ENCODE measurements at regions not wholly inside any gene's neighbourhood (a gene's known extent, or its start where the extent isn't known, plus 50 kb on each side); places are given as distances from the start of the nearest gene placed in this dataset.

DNA sequence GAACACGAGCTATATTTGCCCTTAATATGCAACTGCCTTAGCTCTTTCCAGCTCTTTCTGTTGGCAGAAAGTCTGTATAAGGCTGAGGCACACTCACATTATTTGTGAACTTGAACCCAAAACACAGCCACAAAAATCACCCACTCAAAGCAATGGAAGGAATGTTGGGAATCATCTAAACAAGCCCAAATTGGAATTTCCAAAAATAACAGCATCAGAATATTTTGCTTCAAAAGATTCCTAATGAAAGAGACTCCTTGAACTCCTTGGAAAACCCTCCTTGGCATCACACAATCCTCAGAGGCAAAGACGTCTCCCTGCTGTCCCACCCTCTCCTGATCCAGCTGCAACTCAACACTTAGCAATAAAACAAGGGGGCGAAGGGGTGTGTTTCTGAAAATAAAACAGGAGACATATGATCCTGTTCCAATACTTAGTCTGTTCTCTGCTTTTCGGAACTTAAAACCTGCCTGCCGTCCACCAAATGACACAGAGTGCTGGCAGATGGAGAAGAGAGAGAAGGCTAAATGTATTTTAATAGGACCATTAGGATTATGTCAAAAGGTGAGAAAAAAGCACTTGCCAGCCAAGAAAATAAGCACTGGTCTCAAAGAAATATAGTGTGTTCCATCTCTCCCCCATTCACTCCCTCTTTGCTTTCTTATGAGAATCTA lies 320.7 kb upstream of the JARID2 start:
- no peak for TF ChIP-seq POLR2AphosphoS5 (IDR thresholded peaks at IDR 0.05; ENCODE audit: low read depth, low read length)
- TF ChIP-seq FOXP2 (optimal IDR thresholded peaks at IDR 0.05; ENCODE audit: borderline replicate concordance, extremely low read depth, extremely low read length, insufficient read depth), result no peak
- TF ChIP-seq, protein P1, sequence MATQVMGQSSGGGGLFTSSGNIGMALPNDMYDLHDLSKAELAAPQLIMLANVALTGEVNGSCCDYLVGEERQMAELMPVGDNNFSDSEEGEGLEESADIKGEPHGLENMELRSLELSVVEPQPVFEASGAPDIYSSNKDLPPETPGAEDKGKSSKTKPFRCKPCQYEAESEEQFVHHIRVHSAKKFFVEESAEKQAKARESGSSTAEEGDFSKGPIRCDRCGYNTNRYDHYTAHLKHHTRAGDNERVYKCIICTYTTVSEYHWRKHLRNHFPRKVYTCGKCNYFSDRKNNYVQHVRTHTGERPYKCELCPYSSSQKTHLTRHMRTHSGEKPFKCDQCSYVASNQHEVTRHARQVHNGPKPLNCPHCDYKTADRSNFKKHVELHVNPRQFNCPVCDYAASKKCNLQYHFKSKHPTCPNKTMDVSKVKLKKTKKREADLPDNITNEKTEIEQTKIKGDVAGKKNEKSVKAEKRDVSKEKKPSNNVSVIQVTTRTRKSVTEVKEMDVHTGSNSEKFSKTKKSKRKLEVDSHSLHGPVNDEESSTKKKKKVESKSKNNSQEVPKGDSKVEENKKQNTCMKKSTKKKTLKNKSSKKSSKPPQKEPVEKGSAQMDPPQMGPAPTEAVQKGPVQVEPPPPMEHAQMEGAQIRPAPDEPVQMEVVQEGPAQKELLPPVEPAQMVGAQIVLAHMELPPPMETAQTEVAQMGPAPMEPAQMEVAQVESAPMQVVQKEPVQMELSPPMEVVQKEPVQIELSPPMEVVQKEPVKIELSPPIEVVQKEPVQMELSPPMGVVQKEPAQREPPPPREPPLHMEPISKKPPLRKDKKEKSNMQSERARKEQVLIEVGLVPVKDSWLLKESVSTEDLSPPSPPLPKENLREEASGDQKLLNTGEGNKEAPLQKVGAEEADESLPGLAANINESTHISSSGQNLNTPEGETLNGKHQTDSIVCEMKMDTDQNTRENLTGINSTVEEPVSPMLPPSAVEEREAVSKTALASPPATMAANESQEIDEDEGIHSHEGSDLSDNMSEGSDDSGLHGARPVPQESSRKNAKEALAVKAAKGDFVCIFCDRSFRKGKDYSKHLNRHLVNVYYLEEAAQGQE (IDR thresholded peaks at IDR 0.05; ENCODE audit: insufficient read depth in 1 of 2, low read depth in 2 of 2, low read length in 2 of 2), result no peak
- no peak for TF ChIP-seq TAF1 (IDR thresholded peaks at IDR 0.05; ENCODE audit: borderline replicate concordance, insufficient read depth, low read length)
- no peak for TF ChIP-seq SIN3A (IDR thresholded peaks at IDR 0.05; ENCODE audit: borderline replicate concordance, insufficient read depth, low read length)

DNA sequence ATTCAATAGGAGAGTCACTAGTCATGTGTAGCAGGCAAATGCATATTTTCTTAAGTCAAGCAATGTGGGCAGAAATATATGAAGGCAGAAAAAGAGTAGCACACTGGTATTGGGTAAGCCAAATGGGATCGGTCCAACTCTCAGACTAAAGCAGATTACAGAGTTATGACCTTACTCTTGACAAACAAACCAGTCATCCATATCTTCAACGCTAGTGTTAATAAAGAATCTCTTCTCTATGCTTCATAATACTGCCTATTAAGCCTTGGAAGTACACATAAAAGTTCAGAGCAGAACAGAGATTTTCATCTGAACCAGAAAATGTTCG lies 320.2 kb upstream of the JARID2 start:
- TF ChIP-seq SIN3A (IDR thresholded peaks at IDR 0.05; ENCODE audit: borderline replicate concordance, insufficient read depth, low read length), result no peak
- TF ChIP-seq POLR2AphosphoS5 (IDR thresholded peaks at IDR 0.05; ENCODE audit: low read depth, low read length), result no peak
- no peak for TF ChIP-seq FOXP2 (optimal IDR thresholded peaks at IDR 0.05; ENCODE audit: borderline replicate concordance, extremely low read depth, extremely low read length, insufficient read depth)
- TF ChIP-seq TAF1 (IDR thresholded peaks at IDR 0.05; ENCODE audit: borderline replicate concordance, insufficient read depth, low read length), result no peak
- TF ChIP-seq, protein P1 (IDR thresholded peaks at IDR 0.05; ENCODE audit: insufficient read depth in 1 of 2, low read depth in 2 of 2, low read length in 2 of 2), result no peak

DNA sequence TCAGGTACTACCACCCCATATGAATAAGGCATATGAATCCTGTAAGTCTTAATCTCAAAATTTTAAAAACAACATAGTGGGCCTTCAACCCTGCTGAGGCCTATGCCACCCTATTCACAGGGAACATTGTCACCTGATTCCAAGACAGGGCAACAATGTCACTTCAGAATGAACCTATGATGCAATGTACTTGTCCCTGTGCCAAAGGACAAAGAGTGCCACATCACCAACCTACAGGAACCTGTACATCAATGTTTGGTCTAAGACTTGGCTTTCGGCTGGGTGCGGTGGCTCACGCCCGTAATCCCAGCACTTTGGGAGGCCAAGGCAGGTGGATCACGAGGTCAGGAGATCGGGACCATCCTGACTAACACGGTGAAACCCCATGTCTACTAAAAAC lies 318.5 kb upstream of the JARID2 start:
- TF ChIP-seq SIN3A (IDR thresholded peaks at IDR 0.05; ENCODE audit: borderline replicate concordance, insufficient read depth, low read length) (no peak), TAF1 (IDR thresholded peaks at IDR 0.05; ENCODE audit: borderline replicate concordance, insufficient read depth, low read length) (no peak), FOXP2 (optimal IDR thresholded peaks at IDR 0.05; ENCODE audit: borderline replicate concordance, extremely low read depth, extremely low read length, insufficient read depth) (no peak), POLR2AphosphoS5 (IDR thresholded peaks at IDR 0.05; ENCODE audit: low read depth, low read length) (no peak)
- TF ChIP-seq, protein P1 (IDR thresholded peaks at IDR 0.05; ENCODE audit: insufficient read depth in 1 of 2, low read depth in 2 of 2, low read length in 2 of 2), result no peak

DNA sequence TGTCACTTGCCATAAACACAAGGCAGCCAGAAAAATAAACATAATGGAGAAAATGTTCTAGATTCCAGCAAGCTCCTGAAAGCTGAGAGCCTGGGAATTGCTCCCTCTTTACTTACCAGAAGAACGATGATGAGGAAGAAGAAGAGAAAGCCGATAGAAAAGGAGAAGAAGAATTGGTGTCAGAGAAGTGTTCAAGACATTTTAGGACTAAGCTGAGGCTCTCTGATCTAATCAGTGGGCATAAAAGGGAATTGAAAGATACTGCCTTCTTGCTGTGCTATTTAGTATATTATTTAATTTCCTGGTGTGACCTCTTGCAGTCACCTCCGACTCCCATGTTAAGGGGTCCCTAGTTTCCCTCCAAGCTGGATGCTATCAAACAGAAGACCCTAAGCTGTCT lies 316.6 kb upstream of the JARID2 start:
- no peak for TF ChIP-seq SIN3A (IDR thresholded peaks at IDR 0.05; ENCODE audit: borderline replicate concordance, insufficient read depth, low read length)

DNA sequence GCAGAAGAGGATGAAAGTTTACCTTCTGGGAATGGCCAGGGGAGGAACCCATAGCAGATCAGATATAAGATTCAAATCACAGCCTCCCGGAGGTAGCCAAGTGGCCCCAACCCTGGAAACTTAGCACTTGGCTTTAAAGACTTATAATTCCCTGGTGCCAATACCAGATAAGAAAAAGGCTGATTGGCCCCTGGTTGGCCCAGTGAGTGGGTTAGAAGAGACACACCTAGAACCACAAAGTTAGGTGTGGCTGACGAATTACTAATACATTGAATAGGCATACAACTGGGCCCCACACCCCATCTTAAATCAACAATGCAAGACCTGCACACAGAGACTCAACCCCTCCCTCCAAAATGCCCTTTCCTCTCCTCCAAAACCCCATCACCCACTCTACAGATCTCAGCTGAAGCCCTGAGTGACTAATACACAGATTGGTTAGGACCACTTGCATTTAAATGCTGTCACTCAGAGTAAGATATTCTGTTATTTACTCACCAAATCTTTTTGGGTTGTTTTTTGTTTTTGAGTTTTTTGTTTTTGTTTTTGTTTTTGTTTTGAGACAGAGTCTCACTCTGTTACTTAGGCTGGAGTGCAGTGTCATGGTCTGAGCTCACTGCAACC lies 315.4 kb upstream of the JARID2 start:
- no peak for TF ChIP-seq SIN3A (IDR thresholded peaks at IDR 0.05; ENCODE audit: borderline replicate concordance, insufficient read depth, low read length)
- no peak for TF ChIP-seq POLR2AphosphoS5 (IDR thresholded peaks at IDR 0.05; ENCODE audit: low read depth, low read length)
- no peak for TF ChIP-seq TAF1 (IDR thresholded peaks at IDR 0.05; ENCODE audit: borderline replicate concordance, insufficient read depth, low read length)
- TF ChIP-seq, protein P1 (IDR thresholded peaks at IDR 0.05; ENCODE audit: insufficient read depth in 1 of 2, low read depth in 2 of 2, low read length in 2 of 2), result no peak
- TF ChIP-seq FOXP2 (optimal IDR thresholded peaks at IDR 0.05; ENCODE audit: borderline replicate concordance, extremely low read depth, extremely low read length, insufficient read depth), result no peak
